HS-27A (cell line): ENCODE measurements at regions not wholly inside any gene's neighbourhood (a gene's known extent, or its start where the extent isn't known, plus 50 kb on each side); places are given as distances from the start of the nearest gene placed in this dataset.

Source experiments
- DNase-seq: peaks from one replicate; pipeline ENCODE4 v3.0.0-alpha.2; 2012; ENCODE audit warnings: low read depth, missing footprints

DNA sequence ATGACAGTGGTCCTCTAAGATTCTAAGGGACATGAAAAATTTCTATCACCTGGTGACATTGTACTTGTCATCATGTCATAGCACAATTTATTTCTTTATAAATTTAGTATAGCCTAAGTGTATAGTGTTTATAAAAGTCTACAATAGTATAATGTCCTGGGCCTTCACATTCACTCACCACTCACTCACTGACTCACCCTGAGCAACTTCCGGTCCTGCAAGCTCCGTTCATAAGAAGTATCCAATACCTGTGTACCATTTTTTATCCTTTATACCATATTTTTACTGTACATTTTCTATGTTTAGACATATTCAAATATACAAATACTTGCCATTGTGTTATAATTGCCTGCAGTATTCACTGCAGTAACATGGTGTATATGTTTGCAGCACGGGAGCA lies 72.8 kb upstream of the DSEL start:
- DNase-seq, result no peak

DNA sequence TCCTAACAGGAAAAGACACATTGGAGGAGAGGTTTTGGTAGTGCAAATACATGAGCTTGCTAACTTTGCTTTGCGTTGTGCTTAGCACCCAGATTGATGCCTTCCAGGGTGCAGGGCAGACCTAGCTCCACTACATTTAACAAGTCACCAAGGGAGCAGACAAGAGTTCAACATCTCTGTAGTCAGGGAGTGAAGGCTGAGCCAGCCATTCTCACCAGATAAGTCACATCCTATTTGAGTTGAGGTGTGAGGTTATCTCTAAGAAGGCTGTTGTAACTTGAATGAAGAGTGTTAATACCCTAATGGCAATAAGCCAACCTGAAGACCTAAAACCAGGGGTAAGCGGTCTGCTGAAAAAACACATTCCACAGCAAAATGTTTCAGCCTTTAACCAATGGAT lies 69.6 kb upstream of the DSEL start:
- DNase-seq, result no peak

DNA sequence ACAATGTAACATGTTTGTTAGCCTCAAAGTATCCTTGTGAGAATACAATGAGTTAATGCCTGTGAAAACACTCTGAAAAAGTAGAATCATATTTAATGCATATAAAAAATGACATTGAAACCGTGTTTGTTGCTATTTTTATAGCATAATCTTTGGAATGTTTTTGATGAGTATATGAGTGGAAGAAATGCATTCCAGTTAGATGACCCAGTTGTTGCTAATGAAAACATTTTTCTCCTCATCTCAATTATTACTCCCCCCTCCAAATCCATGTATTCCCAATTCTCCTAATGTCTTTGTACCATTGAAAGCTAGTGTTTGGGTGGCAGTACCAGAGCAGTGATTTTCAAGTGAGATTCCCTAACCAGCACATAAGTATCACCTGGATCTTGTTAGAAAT lies 67.1 kb upstream of the DSEL start:
- no peak for DNase-seq

DNA sequence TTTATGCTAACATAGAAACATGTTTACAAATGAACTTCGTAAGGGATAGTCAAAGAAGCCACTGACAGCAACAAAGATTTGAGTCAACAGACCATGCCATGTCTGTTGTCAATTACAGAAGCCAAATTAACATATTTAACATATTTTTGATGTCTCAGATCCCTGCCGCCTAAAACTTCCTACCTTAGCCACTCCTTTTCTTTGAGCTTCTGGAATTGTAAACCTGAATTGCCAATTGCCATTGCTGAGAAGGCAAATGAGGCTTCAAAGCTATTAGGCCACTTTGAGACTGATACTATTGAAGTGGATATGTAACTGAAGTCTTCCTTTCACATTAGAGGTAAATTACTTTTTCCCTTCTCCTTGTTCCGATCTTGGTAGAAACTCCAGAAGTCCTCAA lies 66.0 kb upstream of the DSEL start:
- no peak for DNase-seq

DNA sequence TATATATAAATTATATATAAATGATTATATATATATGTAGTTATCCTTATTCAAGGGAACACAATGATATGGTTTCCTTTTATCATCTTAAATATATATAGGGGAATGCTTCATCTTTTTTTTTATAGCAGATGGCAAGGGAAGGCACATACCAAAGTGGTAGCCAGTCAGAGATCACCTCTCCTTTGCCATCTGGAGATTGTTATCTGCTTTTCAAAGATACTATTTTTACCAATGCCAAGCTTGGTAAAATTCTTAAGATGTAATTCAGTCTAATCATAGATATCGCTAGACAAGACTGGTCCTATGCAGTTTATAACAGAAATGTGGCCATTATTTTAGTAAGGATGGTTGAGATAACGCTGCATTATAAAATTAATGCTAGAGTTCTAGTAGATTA lies 64.7 kb upstream of the DSEL start:
- DNase-seq, result no peak

DNA sequence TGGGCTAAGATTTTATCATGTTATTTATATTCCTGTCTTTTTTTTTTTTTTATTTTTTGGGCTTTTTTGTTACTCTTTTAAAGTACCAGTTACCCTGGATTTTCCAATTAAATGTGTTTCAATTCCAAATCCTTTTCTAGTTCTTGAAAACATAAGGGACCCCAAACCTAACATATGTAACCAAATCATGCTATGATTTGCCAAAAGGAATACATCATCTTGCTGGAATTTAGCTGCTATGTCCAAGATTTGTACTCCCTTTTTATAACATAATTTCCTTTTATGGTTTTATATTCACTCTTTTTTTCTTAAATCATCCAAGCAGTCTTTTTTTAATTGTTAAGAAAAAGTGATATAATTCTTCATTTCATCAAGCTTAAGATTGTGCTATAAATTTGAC lies 60.9 kb upstream of the DSEL start:
- DNase-seq, result no peak

DNA sequence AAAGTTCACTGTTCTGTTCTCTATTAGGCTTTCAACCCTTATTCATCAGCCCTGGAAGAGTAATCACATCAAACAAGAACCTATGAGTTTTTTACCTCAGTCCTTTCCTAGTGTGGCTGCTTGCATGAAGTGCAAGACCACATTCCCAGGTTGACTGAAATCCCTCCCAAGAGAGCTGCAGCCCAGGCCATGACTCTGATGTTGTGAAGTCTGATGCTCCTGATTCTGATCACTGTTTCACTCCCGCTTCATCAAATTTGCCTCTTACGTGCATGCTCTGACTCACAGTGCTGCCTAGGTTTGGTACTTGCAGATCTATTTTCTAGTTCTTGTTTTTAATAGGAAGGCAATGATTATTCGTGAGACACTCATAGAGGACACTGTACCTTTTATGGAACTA lies 58.2 kb upstream of the DSEL start:
- DNase-seq, result no peak

DNA sequence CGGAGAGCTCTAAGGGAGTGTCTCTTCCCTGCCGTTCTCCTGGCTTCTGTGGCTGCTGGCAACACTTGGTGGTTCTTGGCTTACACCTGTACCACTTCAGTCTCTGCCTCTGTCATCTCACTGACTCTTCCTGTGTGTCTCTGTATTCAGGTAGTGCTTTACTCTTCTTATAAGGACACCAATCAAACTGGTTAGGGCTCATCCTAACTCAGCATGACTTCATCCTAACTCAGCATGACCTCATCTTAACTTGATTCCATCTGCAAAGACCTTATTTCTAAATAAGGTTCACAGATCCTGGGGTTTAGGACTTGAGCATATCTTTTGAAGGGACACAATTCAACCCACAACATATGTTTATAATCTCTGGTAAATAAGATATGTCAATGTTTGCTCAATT lies 51.6 kb upstream of the DSEL start:
- no peak for DNase-seq
